ENCODE measurements at regions not wholly inside any gene's neighbourhood (a gene's known extent, or its start where the extent isn't known, plus 50 kb on each side); places are given as distances from the start of the nearest gene placed in this dataset.

DNA sequence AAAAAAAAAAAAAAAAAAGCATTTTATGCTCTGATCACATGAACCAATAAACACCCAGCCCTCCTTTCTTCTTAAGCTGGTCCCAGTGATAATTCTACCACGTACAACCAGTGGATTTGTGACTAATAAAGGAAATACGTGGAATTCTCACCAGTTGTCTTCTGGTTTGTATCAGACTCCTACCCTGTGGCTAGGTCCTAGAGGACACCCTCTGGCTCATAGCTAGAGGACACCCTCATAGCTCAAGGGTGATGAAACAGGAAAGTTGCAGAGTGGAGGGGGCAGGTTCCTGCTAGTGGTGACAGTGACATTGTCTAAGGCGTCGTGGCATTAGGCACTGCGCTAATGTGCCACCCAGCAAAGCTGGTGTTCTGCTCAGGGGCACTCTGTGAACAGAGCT lies 167.8 kb downstream of the BCL11A start:
- Histone ChIP-seq H3K9me3 (no peaks in the 10 kb centered on the region), H3K27me3 (no peaks in the 10 kb centered on the region), H3K4me3 (no peak overlapping the region), H3K4me1 (no peaks in the 10 kb centered on the region), H3K9ac (ENCODE audit: low read depth in 2 of 2, low read length in 2 of 2) (no peak overlapping the region), H3K36me3 (no peaks in the 10 kb centered on the region), H3K27ac (no peak overlapping the region)
- TF ChIP-seq, protein P1, sequence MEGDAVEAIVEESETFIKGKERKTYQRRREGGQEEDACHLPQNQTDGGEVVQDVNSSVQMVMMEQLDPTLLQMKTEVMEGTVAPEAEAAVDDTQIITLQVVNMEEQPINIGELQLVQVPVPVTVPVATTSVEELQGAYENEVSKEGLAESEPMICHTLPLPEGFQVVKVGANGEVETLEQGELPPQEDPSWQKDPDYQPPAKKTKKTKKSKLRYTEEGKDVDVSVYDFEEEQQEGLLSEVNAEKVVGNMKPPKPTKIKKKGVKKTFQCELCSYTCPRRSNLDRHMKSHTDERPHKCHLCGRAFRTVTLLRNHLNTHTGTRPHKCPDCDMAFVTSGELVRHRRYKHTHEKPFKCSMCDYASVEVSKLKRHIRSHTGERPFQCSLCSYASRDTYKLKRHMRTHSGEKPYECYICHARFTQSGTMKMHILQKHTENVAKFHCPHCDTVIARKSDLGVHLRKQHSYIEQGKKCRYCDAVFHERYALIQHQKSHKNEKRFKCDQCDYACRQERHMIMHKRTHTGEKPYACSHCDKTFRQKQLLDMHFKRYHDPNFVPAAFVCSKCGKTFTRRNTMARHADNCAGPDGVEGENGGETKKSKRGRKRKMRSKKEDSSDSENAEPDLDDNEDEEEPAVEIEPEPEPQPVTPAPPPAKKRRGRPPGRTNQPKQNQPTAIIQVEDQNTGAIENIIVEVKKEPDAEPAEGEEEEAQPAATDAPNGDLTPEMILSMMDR (IDR thresholded peaks at IDR 0.05) = no peak
- intact Hi-C loops (cut with DNase I) = no loop called here
- DNase-seq = no peak

DNA sequence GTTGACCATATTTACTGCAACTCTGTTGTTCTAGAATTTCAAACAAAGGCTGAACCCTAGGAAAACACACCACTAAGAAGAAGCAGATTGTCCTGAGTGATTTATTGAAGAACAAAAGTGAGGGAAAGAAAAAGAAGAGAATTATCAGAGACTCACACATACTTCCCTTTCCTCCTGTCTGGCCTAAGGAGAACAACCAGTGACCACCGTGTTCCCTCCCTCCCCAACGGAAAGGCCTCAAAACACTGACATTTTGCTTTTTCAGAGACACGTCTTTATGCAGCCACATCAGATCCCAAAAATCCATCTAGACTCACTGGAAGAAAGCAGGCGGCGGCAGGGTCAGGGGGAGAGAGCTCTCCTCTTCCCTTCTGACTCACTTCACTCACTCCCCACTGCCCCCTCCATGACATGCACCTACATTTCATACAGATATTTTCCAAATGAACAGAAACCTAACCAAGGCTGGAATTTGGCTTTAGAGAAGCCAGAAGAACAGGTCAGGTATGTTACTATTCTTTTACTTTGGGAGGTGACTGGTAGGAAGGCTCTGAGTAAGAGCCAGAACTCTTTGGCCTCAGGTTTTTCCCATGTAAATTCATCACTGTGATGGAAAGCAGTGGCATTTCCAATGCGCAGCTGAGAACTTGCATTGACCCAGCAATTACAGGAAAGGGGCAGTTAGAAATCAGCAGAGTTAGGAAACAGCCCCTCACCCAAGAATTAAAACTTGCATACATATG lies 169.9 kb downstream of the BCL11A start:
- no peak for DNase-seq
- no peaks in the 10 kb centered on the region for H3K4me1 ChIP-seq
- no peaks in the 10 kb centered on the region for H3K36me3 ChIP-seq
- H3K4me3 ChIP-seq = no peak overlapping the region
- intact Hi-C loops (cut with DNase I) = no loop called here
- H3K27ac ChIP-seq = no peak overlapping the region
- TF ChIP-seq, protein P1 (IDR thresholded peaks at IDR 0.05) = no peak
- H3K9ac ChIP-seq (ENCODE audit: low read depth in 2 of 2, low read length in 2 of 2) = no peak overlapping the region
- no peaks in the 10 kb centered on the region for H3K9me3 ChIP-seq
- H3K27me3 ChIP-seq = no peaks in the 10 kb centered on the region

DNA sequence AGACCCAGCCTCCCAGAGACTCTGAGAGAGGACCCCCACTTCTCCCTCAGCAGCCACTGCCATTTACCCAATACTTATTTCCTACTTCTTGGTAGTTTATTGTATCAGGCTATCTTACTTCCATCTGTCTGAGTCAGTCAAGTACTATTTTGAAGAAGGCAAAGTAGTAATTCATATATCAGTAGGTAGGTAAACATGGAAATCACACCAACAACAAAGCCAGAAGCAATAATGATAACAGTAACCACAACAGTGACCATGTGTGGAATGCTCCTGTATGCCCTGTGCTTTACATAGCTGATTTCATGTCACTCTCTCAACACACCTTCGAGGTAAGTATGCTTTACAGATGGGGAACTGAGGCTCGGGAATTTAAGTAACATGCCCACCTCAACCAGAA lies 173.0 kb downstream of the BCL11A start:
- Histone ChIP-seq H3K9ac (ENCODE audit: low read depth in 2 of 2, low read length in 2 of 2) (no peak overlapping the region), H3K36me3 (no peaks in the 10 kb centered on the region), H3K4me1 (no peaks in the 10 kb centered on the region), H3K4me3 (no peak overlapping the region), H3K27me3 (no peaks in the 10 kb centered on the region), H3K27ac (no peak overlapping the region), H3K9me3 (no peaks in the 10 kb centered on the region)
- no peak for DNase-seq
- TF ChIP-seq, protein P1 (IDR thresholded peaks at IDR 0.05) = no peak
- intact Hi-C loops (cut with DNase I) = no loop called here

DNA sequence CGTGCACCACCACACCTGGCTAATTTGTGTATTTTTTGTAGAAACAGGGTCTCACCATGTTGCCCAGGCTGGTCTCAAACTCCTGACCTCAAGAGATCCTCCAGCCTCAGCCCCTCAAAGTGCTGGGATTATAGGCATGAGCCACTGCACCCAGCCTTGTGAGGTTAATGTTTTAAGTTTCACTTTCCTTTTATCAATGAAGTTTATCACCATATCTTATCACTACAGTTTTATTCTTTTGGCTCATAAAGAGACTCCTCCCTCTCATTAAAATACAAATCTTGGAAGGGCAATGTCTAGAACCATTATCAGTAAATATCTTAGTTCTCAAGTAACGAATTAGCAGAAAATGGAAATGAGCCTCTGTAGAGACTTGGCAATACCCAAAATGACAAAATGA lies 173.8 kb downstream of the BCL11A start:
- no peaks in the 10 kb centered on the region for H3K27me3 ChIP-seq
- no peaks in the 10 kb centered on the region for H3K9me3 ChIP-seq
- intact Hi-C loops (cut with DNase I) = no loop called here
- no peaks in the 10 kb centered on the region for H3K36me3 ChIP-seq
- no peak overlapping the region for H3K9ac ChIP-seq (ENCODE audit: low read depth in 2 of 2, low read length in 2 of 2)
- H3K27ac ChIP-seq = no peak overlapping the region
- H3K4me3 ChIP-seq = no peak overlapping the region
- TF ChIP-seq, protein P1 (IDR thresholded peaks at IDR 0.05) = no peak
- H3K4me1 ChIP-seq = no peaks in the 10 kb centered on the region
- no peak for DNase-seq

DNA sequence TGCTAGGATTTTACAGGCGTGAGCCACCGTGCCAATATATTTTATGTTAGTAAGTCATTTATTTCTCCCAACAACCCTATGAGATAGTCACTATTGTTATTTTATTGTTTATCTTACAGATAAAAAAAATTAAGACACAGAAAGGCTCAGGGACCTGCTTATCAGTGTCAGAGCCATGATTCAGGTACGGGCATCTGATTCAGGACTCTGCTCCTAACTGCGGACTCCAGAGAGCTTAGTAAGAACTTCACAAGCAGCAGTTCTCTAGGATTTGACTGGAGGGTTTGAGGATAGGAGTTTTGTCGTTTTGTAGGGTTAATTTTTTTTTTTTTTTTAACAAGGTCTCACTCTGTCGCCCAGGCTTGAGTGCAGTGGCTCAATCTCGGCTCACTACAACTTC lies 174.2 kb downstream of the BCL11A start:
- H3K4me1 ChIP-seq = no peaks in the 10 kb centered on the region
- no peak for DNase-seq
- H3K27me3 ChIP-seq = no peaks in the 10 kb centered on the region
- TF ChIP-seq, protein P1 (IDR thresholded peaks at IDR 0.05) = no peak
- no peak overlapping the region for H3K9ac ChIP-seq (ENCODE audit: low read depth in 2 of 2, low read length in 2 of 2)
- H3K27ac ChIP-seq = no peak overlapping the region
- no peaks in the 10 kb centered on the region for H3K9me3 ChIP-seq
- H3K4me3 ChIP-seq = no peak overlapping the region
- intact Hi-C loops (cut with DNase I) = no loop called here
- H3K36me3 ChIP-seq = no peaks in the 10 kb centered on the region
